ENCODE measurements at regions not wholly inside any gene's neighbourhood (a gene's known extent, or its start where the extent isn't known, plus 50 kb on each side); places are given as distances from the start of the nearest gene placed in this dataset.

DNA sequence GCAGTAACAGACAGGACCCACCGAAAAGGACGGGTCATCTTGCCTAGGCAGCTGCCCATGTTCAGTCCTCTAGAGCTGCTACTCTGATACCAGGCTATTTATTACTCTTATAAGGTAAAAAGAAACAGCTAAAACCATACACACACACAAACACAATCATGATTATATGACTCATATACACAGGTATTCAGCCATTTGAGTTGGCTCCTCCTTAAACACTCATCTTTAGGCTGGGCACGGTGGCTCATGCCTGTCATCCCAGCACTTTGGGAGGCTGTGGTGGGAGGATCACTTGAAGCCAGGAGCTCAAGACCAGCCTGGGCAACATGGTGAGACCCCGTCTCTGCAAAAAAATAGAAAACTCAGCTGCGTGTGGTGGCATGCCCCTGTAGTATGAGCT, 76.6 kb downstream of the F11 start:
- no peak for TF ChIP-seq EZH2phosphoT487 (IDR thresholded peaks at IDR 0.05; ENCODE audit: insufficient read depth, low read depth)
- no peak for TF ChIP-seq EZH2 (IDR thresholded peaks at IDR 0.05; ENCODE audit: insufficient read depth, poor library complexity, severe bottlenecking)
